ENCODE measurements at regions not wholly inside any gene's neighbourhood (a gene's known extent, or its start where the extent isn't known, plus 50 kb on each side); places are given as distances from the start of the nearest gene placed in this dataset.

DNA sequence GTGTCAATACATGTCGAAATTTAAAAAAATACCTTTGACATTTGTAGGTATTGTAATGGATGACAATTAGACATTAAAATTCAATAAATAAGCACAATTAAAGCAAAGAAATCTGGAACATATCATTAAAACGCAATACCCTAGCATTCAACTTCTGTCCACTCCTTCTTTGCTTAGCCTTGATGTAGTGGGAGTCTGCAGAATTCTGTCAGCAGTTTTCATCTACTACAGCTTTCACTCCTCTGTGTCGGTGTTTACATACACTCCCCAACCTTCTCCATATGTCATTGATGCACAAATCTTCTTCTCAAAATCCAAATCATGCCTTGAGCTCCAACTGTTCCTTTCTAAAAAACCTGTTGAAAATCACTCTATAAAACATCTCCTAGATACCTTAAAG lies 1380.6 kb downstream of the DSC3 start:
- 1% methylated on average over 3 of the region's 3 CpGs for WGBS (ENCODE audit: low lambda C conversion rate)
- no peak for DNase-seq (ENCODE audit: low spot score)
- Histone ChIP-seq H3K36me3 (replicated peaks in 1 of 2; ENCODE audit: control insufficient read depth in 1 of 2, insufficient read depth in 2 of 2, low read length in 2 of 2) (no peaks in the 10 kb centered on the region), H3K79me2 (ENCODE audit: insufficient read depth, low read length) (no peaks in the 10 kb centered on the region), H3K4me1 (ENCODE audit: insufficient read depth, low read length) (no peaks in the 10 kb centered on the region), H3K4me3 (replicated peaks in 1 of 3; ENCODE audit: insufficient read depth in 1 of 3, low read depth in 2 of 3, low read length in 3 of 3) (no peak overlapping the region), H3K27me3 (ENCODE audit: control insufficient read depth in 1 of 2, insufficient read depth in 2 of 2, low read length in 2 of 2) (no peaks in the 10 kb centered on the region), H3K27ac (ENCODE audit: extremely low read length, insufficient read depth, low read length) (no peak overlapping the region), H4K20me1 (ENCODE audit: insufficient read depth, low read length) (no peaks in the 10 kb centered on the region), H3K9ac (ENCODE audit: insufficient read depth, low read depth, low read length) (no peak overlapping the region), H2AFZ (ENCODE audit: low read length) (no peak overlapping the region), H3K9me3 (ENCODE audit: low read length) (no peaks in the 10 kb centered on the region), H3K4me2 (ENCODE audit: low read depth, low read length) (no peak overlapping the region)
- ATAC-seq, result no peak
- in situ Hi-C loops (cut with HindIII; ENCODE audit: extremely low pct_ligation_motif_present, low pct_unique_long_range_greater_than_20kb) (no loop called here), intact Hi-C loops (cut with micrococcal nuclease; ENCODE audit: unreplicated experiment) (no loop called here)
- BruUV-seq (replicated peaks), result no TSS peak
- no peak for FAIRE-seq
- ChIA-PET POLR2A (no interaction called here), CTCF (ENCODE audit: low intra/inter-chr PET ratio, low total read pairs) (no interaction called here)
- TF ChIP-seq, protein P1, sequence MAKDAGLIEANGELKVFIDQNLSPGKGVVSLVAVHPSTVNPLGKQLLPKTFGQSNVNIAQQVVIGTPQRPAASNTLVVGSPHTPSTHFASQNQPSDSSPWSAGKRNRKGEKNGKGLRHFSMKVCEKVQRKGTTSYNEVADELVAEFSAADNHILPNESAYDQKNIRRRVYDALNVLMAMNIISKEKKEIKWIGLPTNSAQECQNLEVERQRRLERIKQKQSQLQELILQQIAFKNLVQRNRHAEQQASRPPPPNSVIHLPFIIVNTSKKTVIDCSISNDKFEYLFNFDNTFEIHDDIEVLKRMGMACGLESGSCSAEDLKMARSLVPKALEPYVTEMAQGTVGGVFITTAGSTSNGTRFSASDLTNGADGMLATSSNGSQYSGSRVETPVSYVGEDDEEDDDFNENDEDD (CRISPR knock-in tag; IDR thresholded peaks at IDR 0.05; ENCODE audit: borderline replicate concordance), result no peak
- TF ChIP-seq CEBPG (CRISPR knock-in tag; IDR thresholded peaks at IDR 0.05), result no peak
- no peak for TF ChIP-seq PHF8 (CRISPR knock-in tag; IDR thresholded peaks at IDR 0.05)
- no peak for TF ChIP-seq TFAP4 (IDR thresholded peaks at IDR 0.05; ENCODE audit: borderline replicate concordance, low read depth)
- TF ChIP-seq HBP1 (CRISPR knock-in tag; IDR thresholded peaks at IDR 0.05; ENCODE audit: low read depth), result no peak

- 0% methylated on average over 1 of the region's 1 CpG for WGBS (ENCODE audit: low lambda C conversion rate)
- BruUV-seq (replicated peaks), result no TSS peak
- FAIRE-seq (no peak), DNase-seq (ENCODE audit: low spot score) (no peak), ATAC-seq (no peak)
- no peak overlapping the region for H3K4me2 ChIP-seq (ENCODE audit: low read depth, low read length)
- H3K9me3 ChIP-seq (ENCODE audit: low read length), result no peaks in the 10 kb centered on the region
- ChIA-PET CTCF (ENCODE audit: low intra/inter-chr PET ratio, low total read pairs) (no interaction called here), POLR2A (no interaction called here)
- no peak overlapping the region for H2AFZ ChIP-seq (ENCODE audit: low read length)
- H3K27ac ChIP-seq (ENCODE audit: extremely low read length, insufficient read depth, low read length), result no peak overlapping the region
- H3K27me3 ChIP-seq (ENCODE audit: control insufficient read depth in 1 of 2, insufficient read depth in 2 of 2, low read length in 2 of 2), result no peaks in the 10 kb centered on the region
- no peak overlapping the region for H3K4me3 ChIP-seq (replicated peaks in 1 of 3; ENCODE audit: insufficient read depth in 1 of 3, low read depth in 2 of 3, low read length in 3 of 3)
- no peaks in the 10 kb centered on the region for H3K79me2 ChIP-seq (ENCODE audit: insufficient read depth, low read length)
- no peak overlapping the region for H3K9ac ChIP-seq (ENCODE audit: insufficient read depth, low read depth, low read length)
- intact Hi-C loops (cut with micrococcal nuclease; ENCODE audit: unreplicated experiment), result no loop called here
- H4K20me1 ChIP-seq (ENCODE audit: insufficient read depth, low read length), result no peaks in the 10 kb centered on the region
- no peaks in the 10 kb centered on the region for H3K36me3 ChIP-seq (replicated peaks in 1 of 2; ENCODE audit: control insufficient read depth in 1 of 2, insufficient read depth in 2 of 2, low read length in 2 of 2)
- in situ Hi-C loops (cut with HindIII; ENCODE audit: extremely low pct_ligation_motif_present, low pct_unique_long_range_greater_than_20kb), result no loop called here
- H3K4me1 ChIP-seq (ENCODE audit: insufficient read depth, low read length), result no peaks in the 10 kb centered on the region
- TF ChIP-seq FUBP1 (CRISPR knock-in tag; IDR thresholded peaks at IDR 0.05; ENCODE audit: borderline replicate concordance), result no peak
- no peak for TF ChIP-seq HOXD1 (CRISPR knock-in tag; IDR thresholded peaks at IDR 0.05)
- no peak for TF ChIP-seq IRF2 (CRISPR knock-in tag; IDR thresholded peaks at IDR 0.05)
- TF ChIP-seq, protein P2, sequence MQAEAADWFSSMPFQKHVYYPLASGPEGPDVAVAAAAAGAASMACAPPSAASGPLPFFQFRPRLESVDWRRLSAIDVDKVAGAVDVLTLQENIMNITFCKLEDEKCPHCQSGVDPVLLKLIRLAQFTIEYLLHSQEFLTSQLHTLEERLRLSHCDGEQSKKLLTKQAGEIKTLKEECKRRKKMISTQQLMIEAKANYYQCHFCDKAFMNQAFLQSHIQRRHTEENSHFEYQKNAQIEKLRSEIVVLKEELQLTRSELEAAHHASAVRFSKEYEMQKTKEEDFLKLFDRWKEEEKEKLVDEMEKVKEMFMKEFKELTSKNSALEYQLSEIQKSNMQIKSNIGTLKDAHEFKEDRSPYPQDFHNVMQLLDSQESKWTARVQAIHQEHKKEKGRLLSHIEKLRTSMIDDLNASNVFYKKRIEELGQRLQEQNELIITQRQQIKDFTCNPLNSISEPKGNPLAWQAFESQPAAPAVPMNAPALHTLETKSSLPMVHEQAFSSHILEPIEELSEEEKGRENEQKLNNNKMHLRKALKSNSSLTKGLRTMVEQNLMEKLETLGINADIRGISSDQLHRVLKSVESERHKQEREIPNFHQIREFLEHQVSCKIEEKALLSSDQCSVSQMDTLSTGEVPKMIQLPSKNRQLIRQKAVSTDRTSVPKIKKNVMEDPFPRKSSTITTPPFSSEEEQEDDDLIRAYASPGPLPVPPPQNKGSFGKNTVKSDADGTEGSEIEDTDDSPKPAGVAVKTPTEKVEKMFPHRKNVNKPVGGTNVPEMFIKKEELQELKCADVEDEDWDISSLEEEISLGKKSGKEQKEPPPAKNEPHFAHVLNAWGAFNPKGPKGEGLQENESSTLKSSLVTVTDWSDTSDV (CRISPR knock-in tag; IDR thresholded peaks at IDR 0.05), result no peak
- TF ChIP-seq MXD4 (CRISPR knock-in tag; IDR thresholded peaks at IDR 0.05), result no peak
- TF ChIP-seq MAZ (IDR thresholded peaks at IDR 0.05; ENCODE audit: borderline replicate concordance, low read depth, low read length), result no peak
- no peak for TF ChIP-seq MAZ (CRISPR knock-in tag; IDR thresholded peaks at IDR 0.05; ENCODE audit: low read depth)
Observed at GRCh38 chr18:29660777-29661176, 1381.8 kb downstream of the DSC3 start.
